PC-3 (cell line): ENCODE measurements at regions not wholly inside any gene's neighbourhood (a gene's known extent, or its start where the extent isn't known, plus 50 kb on each side); places are given as distances from the start of the nearest gene placed in this dataset.

Experiments used
- ATAC-seq: fragments of 200-7000 bp; cut with Tn5 transposase; 2 replicates; pipeline ENCODE4 v1.9.1; 2020; ENCODE audit warnings: mild to moderate bottlenecking, moderate library complexity
- BruUV-seq: library from RNA; stranded (reverse); fragments of 400-500 nt; replicated peaks from 2 replicates; lab custom pipeline; 2021; lab: Mats Ljungman, UMichigan
- CTCF ChIA-PET: fragments of 300-600 bp; sonication (Branson Sonifier 250); formaldehyde crosslinking; loops from one replicate; lab custom pipeline; 2022; ENCODE audit warnings: antibody characterized with exemption; lab: Charles Lee
- POLR2A ChIA-PET: fragments of 300-600 bp; sonication (Branson Sonifier 250); formaldehyde crosslinking; loops from one replicate; lab custom pipeline; 2022; ENCODE audit warnings: antibody characterized with exemption; ENCODE audit not compliant: unreplicated experiment; lab: Charles Lee
- DNase-seq: peaks from one replicate; pipeline ENCODE4 v3.0.0-alpha.2; 2015
- H2AFZ ChIP-seq: fragments of 300-600 bp; sonication (generic); 2 replicates; pipeline ENCODE4 v1.6.0; 2016; ENCODE audit warnings: antibody characterized with exemption, low read length
- H3F3A ChIP-seq: fragments of 300-600 bp; sonication (generic); one replicate; pipeline ENCODE4 v1.6.0; 2017; ENCODE audit warnings: antibody characterized with exemption, low read length, control low read depth, mild to moderate bottlenecking; ENCODE audit not compliant: unreplicated experiment
- H3K27ac ChIP-seq: fragments of 300-600 bp; sonication (generic); 2 replicates; pipeline ENCODE4 v1.5.1; 2016; ENCODE audit warnings: mild to moderate bottlenecking, low read length
- H3K27me3 ChIP-seq: fragments of 300-600 bp; sonication (generic); 2 replicates; pipeline ENCODE4 v1.6.1; 2016; ENCODE audit warnings: low read length, mixed read lengths
- H3K36me3 ChIP-seq: fragments of 300-600 bp; sonication (generic); 2 replicates; pipeline ENCODE4 v1.6.1; 2016; ENCODE audit warnings: low read depth, mixed run types, low read length, mixed read lengths
- H3K4me1 ChIP-seq: fragments of 300-600 bp; sonication (generic); 2 replicates; pipeline ENCODE4 v1.5.1; 2016; ENCODE audit warnings: low read length; ENCODE audit not compliant: insufficient read depth
- H3K4me2 ChIP-seq: fragments of 300-600 bp; sonication (generic); 2 replicates; pipeline ENCODE4 v1.6.0; 2016; ENCODE audit warnings: low read length
- H3K4me3 ChIP-seq: fragments of 300-600 bp; sonication (generic); 2 replicates; pipeline ENCODE4 v1.5.1; 2016; ENCODE audit warnings: mild to moderate bottlenecking, low read length, mixed read lengths
- H3K79me2 ChIP-seq: fragments of 300-600 bp; sonication (generic); 2 replicates; pipeline ENCODE4 v1.6.1; 2017; ENCODE audit warnings: low read length, mixed read lengths
- H3K9ac ChIP-seq: fragments of 300-600 bp; sonication (generic); 2 replicates; pipeline ENCODE4 v1.6.0; 2016; ENCODE audit warnings: mild to moderate bottlenecking, low read length
- H3K9me2 ChIP-seq: fragments of 300-600 bp; sonication (generic); replicated peaks from 2 replicates; pipeline ENCODE4 v1.6.1; 2016; ENCODE audit warnings: mixed run types, low read length, mixed read lengths
- H3K9me3 ChIP-seq: fragments of 300-600 bp; sonication (generic); 2 replicates; pipeline ENCODE4 v1.6.1; 2016; ENCODE audit warnings: low read length, mixed read lengths
- H4K20me1 ChIP-seq: fragments of 300-600 bp; sonication (generic); 2 replicates; pipeline ENCODE4 v1.6.1; 2016; ENCODE audit warnings: low read length, mixed read lengths
- EZH2 ChIP-seq: fragments of 300-600 bp; sonication (generic); IDR thresholded peaks from one replicate; pipeline ENCODE4 v1.6.1; 2017; ENCODE audit warnings: antibody characterized with exemption, mild to moderate bottlenecking, low read length; ENCODE audit not compliant: unreplicated experiment
- EZH2phosphoT487 ChIP-seq: fragments of 300-600 bp; sonication (generic); IDR thresholded peaks from 2 replicates; pipeline ENCODE4 v1.6.1; 2018; ENCODE audit warnings: mild to moderate bottlenecking, antibody characterized with exemption, low read length, borderline replicate concordance
- intact Hi-C: fragments of 100-400 bp; cut with micrococcal nuclease; formaldehyde crosslinking; loops from 2 replicates; pipeline ENCODE4 v1.9.0; 2023
- TF ChIP-seq, protein P1 (sequence below): fragments of 300-600 bp; sonication (generic); conservative IDR thresholded peaks from 2 replicates; pipeline ENCODE4 v1.5.1; 2017; ENCODE audit warnings: antibody characterized with exemption, low read depth, mild to moderate bottlenecking, low read length

- Histone ChIP-seq H3K9me3 (no peaks in the 10 kb centered on the region), H3K27me3 (no peaks in the 10 kb centered on the region), H3K4me1 (no peaks in the 10 kb centered on the region), H3K27ac (no peak overlapping the region), H3K9ac (no peak overlapping the region), H3K79me2 (no peaks in the 10 kb centered on the region), H3K9me2 (no peaks in the 10 kb centered on the region), H2AFZ (no peak overlapping the region), H3F3A (no peaks in the 10 kb centered on the region), H3K36me3 (no peaks in the 10 kb centered on the region), H4K20me1 (no peaks in the 10 kb centered on the region), H3K4me2 (no peak overlapping the region), H3K4me3 (no peak overlapping the region)
- CTCF ChIA-PET = interaction anchor here (0.6 kb wide), 1 partner anchor 219 kb away, joined by 3 read pairs; no protein-coding TSS in a partner anchor
- POLR2A ChIA-PET = no interaction called here
- TF ChIP-seq, protein P1, sequence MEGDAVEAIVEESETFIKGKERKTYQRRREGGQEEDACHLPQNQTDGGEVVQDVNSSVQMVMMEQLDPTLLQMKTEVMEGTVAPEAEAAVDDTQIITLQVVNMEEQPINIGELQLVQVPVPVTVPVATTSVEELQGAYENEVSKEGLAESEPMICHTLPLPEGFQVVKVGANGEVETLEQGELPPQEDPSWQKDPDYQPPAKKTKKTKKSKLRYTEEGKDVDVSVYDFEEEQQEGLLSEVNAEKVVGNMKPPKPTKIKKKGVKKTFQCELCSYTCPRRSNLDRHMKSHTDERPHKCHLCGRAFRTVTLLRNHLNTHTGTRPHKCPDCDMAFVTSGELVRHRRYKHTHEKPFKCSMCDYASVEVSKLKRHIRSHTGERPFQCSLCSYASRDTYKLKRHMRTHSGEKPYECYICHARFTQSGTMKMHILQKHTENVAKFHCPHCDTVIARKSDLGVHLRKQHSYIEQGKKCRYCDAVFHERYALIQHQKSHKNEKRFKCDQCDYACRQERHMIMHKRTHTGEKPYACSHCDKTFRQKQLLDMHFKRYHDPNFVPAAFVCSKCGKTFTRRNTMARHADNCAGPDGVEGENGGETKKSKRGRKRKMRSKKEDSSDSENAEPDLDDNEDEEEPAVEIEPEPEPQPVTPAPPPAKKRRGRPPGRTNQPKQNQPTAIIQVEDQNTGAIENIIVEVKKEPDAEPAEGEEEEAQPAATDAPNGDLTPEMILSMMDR = no peak
- no peak for TF ChIP-seq EZH2phosphoT487
- no peak for TF ChIP-seq EZH2
- no TSS peak for BruUV-seq
- intact Hi-C loops = no loop called here
- ATAC-seq (no peak), DNase-seq (no peak)
Measured at GRCh38 chr6:155889410-155889809, 433.8 kb upstream of the NOX3 start.

GRCh38 chr6:155887421-155887820 is 431.8 kb upstream of the NOX3 start:
- intact Hi-C loops = no loop called here
- Histone ChIP-seq H3K79me2 (no peaks in the 10 kb centered on the region), H3F3A (no peaks in the 10 kb centered on the region), H3K4me1 (no peaks in the 10 kb centered on the region; the same call in 1 of the 2 replicates), H3K9me3 (no peaks in the 10 kb centered on the region), H3K4me3 (no peak overlapping the region), H3K36me3 (no peaks in the 10 kb centered on the region), H3K4me2 (no peak overlapping the region), H2AFZ (no peak overlapping the region), H3K27ac (no peak overlapping the region), H3K9ac (no peak overlapping the region), H3K27me3 (no peaks in the 10 kb centered on the region), H3K9me2 (no peaks in the 10 kb centered on the region), H4K20me1 (no peaks in the 10 kb centered on the region)
- ChIA-PET POLR2A (no interaction called here), CTCF (no interaction called here)
- BruUV-seq = no TSS peak
- ATAC-seq (no peak), DNase-seq (no peak)
- TF ChIP-seq EZH2 = no peak
- TF ChIP-seq EZH2phosphoT487 = no peak
- TF ChIP-seq, protein P1 = no peak

DNA sequence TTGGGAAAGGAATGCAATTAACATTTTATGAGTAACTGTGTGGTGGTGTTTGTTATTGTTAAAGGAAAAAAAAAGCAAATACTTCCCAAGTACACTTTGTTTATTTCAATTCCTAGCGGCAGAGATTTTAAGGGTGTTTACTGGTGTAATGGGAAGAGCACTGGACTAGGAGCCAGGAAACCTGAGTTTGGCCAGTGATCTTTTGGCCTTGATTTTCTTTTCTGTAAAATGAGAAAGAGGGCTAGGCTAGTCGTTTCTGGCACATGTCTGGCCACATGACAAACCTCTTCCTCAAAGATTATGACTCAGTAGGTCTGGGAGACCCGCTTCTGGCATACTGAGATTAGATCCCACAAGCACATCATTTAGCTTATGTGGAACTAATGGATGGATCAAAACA is 428.1 kb upstream of the NOX3 start:
- Histone ChIP-seq H4K20me1 (no peaks in the 10 kb centered on the region), H3K4me3 (no peak overlapping the region), H3K9me2 (no peaks in the 10 kb centered on the region), H3K4me2 (no peak overlapping the region), H3K27ac (no peak overlapping the region), H3K79me2 (no peaks in the 10 kb centered on the region), H3K27me3 (no peaks in the 10 kb centered on the region), H3K36me3 (no peaks in the 10 kb centered on the region), H3K4me1 (peaks cover 14% of the 10 kb centered on the region; the same call in 1 of the 2 replicates), H3K9ac (no peak overlapping the region), H2AFZ (no peak overlapping the region), H3K9me3 (no peaks in the 10 kb centered on the region), H3F3A (no peaks in the 10 kb centered on the region)
- TF ChIP-seq, protein P1 = no peak
- TF ChIP-seq EZH2 (no peak), EZH2phosphoT487 (no peak)
- ChIA-PET CTCF (no interaction called here), POLR2A (no interaction called here)
- ATAC-seq (no peak), DNase-seq (no peak)
- no TSS peak for BruUV-seq
- intact Hi-C loops = no loop called here
